Panc1 (cell line): ENCODE measurements at regions not wholly inside any gene's neighbourhood (a gene's known extent, or its start where the extent isn't known, plus 50 kb on each side); places are given as distances from the start of the nearest gene placed in this dataset.

Experiments used
- CTCF ChIP-seq: fragments of 450-650 bp; IDR thresholded peaks from 2 replicates; pipeline ENCODE4 v1.5.1; 2017; ENCODE audit warnings: mild to moderate bottlenecking
- POLR2AphosphoS5 ChIP-seq: IDR thresholded peaks from 2 replicates; pipeline ENCODE4 v1.6.1; 2012; ENCODE audit warnings: mild to moderate bottlenecking, low read depth, low read length, moderate library complexity
- TF ChIP-seq, protein P1 (sequence below), 2 experiments: IDR thresholded peaks; 2 replicates each; pipeline ENCODE4 v1.6.1; 2011 to 2012; ENCODE audit warnings: low read depth in 2 of 2, control low read depth in 1 of 2, low read length in 1 of 2, mild to moderate bottlenecking in 1 of 2, moderate library complexity in 1 of 2; ENCODE audit not compliant: insufficient read depth in 1 of 2

GRCh38 chr19:30297969-30298368, 74.2 kb upstream of the ZNF536 start:
- no peak for TF ChIP-seq CTCF
- no peak for TF ChIP-seq POLR2AphosphoS5
- TF ChIP-seq, protein P1, sequence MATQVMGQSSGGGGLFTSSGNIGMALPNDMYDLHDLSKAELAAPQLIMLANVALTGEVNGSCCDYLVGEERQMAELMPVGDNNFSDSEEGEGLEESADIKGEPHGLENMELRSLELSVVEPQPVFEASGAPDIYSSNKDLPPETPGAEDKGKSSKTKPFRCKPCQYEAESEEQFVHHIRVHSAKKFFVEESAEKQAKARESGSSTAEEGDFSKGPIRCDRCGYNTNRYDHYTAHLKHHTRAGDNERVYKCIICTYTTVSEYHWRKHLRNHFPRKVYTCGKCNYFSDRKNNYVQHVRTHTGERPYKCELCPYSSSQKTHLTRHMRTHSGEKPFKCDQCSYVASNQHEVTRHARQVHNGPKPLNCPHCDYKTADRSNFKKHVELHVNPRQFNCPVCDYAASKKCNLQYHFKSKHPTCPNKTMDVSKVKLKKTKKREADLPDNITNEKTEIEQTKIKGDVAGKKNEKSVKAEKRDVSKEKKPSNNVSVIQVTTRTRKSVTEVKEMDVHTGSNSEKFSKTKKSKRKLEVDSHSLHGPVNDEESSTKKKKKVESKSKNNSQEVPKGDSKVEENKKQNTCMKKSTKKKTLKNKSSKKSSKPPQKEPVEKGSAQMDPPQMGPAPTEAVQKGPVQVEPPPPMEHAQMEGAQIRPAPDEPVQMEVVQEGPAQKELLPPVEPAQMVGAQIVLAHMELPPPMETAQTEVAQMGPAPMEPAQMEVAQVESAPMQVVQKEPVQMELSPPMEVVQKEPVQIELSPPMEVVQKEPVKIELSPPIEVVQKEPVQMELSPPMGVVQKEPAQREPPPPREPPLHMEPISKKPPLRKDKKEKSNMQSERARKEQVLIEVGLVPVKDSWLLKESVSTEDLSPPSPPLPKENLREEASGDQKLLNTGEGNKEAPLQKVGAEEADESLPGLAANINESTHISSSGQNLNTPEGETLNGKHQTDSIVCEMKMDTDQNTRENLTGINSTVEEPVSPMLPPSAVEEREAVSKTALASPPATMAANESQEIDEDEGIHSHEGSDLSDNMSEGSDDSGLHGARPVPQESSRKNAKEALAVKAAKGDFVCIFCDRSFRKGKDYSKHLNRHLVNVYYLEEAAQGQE (IDR thresholded peaks at IDR 0.05; ENCODE audit: insufficient read depth in 1 of 2, low read depth in 2 of 2, low read length in 1 of 2) = no peak
